Endothelial cell of umbilical vein (primary cell): ENCODE measurements at regions not wholly inside any gene's neighbourhood (a gene's known extent, or its start where the extent isn't known, plus 50 kb on each side); places are given as distances from the start of the nearest gene placed in this dataset.

Experiments used
- BruUV-seq: library from RNA; stranded (reverse); fragments of 400-500 nt; replicated peaks from 2 replicates; lab custom pipeline; 2021; lab: Mats Ljungman, UMichigan
- CTCF ChIA-PET: fragments of 300-600, 350-600 bp; sonication (Branson Sonifier 250); formaldehyde crosslinking; loops from one replicate; lab custom pipeline; 2021; ENCODE audit warnings: antibody characterized with exemption, inconsistent platforms; lab: Charles Lee
- POLR2A ChIA-PET: fragments of 300-600, 350-600 bp; sonication (Branson Sonifier 250); formaldehyde crosslinking; loops from one replicate; lab custom pipeline; 2021; ENCODE audit warnings: antibody characterized with exemption, inconsistent platforms; lab: Charles Lee
- DNase-seq: peaks from one replicate; pipeline ENCODE4 v3.0.0-alpha.2; 2011; ENCODE audit warnings: low read depth, low spot score
- FAIRE-seq: peaks from 2 replicates; lab custom pipeline; 2011; peaks lifted over from hg19 to GRCh38; lab: Jason Lieb, UNC
- H2AFZ ChIP-seq: 2 replicates; pipeline ENCODE4 v1.6.0; 2012; ENCODE audit warnings: low read depth, low read length, control low read depth, inconsistent platforms
- H3K27ac ChIP-seq: 2 replicates; pipeline ENCODE4 v1.5.1; 2011; ENCODE audit warnings: low read depth, mild to moderate bottlenecking, control low read depth, low read length, moderate library complexity; ENCODE audit not compliant: insufficient read depth
- H3K27me3 ChIP-seq, 2 experiments: 2 replicates each; pipeline versions ENCODE4 v1.6.0 to v1.6.1; 2011; ENCODE audit warnings: low read length in 2 of 2, mixed read lengths in 1 of 2; ENCODE audit not compliant: control insufficient read depth in 2 of 2, insufficient read depth in 2 of 2
- H3K36me3 ChIP-seq, 2 experiments: 2 replicates in 1 of 2; 3 replicates in 1 of 2; pipeline ENCODE4 v1.5.1; 2011; ENCODE audit warnings: low read length in 2 of 2, mild to moderate bottlenecking in 1 of 2, moderate library complexity in 1 of 2; ENCODE audit not compliant: control insufficient read depth in 2 of 2, insufficient read depth in 2 of 2; ENCODE audit errors: extremely low read depth in 1 of 2
- H3K4me1 ChIP-seq: 3 replicates; pipeline ENCODE4 v1.5.1; 2011; ENCODE audit warnings: mild to moderate bottlenecking, low read length; ENCODE audit not compliant: control insufficient read depth, insufficient read depth; ENCODE audit errors: extremely low read depth
- H3K4me2 ChIP-seq: 2 replicates; pipeline ENCODE4 v1.6.1; 2011; ENCODE audit warnings: low read length, control low read depth, mixed read lengths; ENCODE audit not compliant: insufficient read depth
- H3K4me3 ChIP-seq, 3 experiments: fragments of 200-600 bp in 1 of 3; sonication (generic), shearing (Covaris generic) in 1 of 3; replicated peaks in 1 of 3; 2 replicates each; pipeline ENCODE4 v1.5.1; 2011 to 2016; ENCODE audit warnings: control low read depth in 3 of 3, low read length in 3 of 3, mild to moderate bottlenecking in 2 of 3, inconsistent platforms in 1 of 3, low read depth in 1 of 3, moderate library complexity in 1 of 3; ENCODE audit not compliant: insufficient read depth in 1 of 3
- H3K79me2 ChIP-seq: 2 replicates; pipeline ENCODE4 v1.6.0; 2012; ENCODE audit warnings: low read length, inconsistent platforms; ENCODE audit not compliant: control insufficient read depth, insufficient read depth
- H3K9ac ChIP-seq: replicated peaks from 2 replicates; pipeline ENCODE3; 2011; ENCODE audit warnings: low read length, control low read depth; ENCODE audit not compliant: insufficient read depth; ENCODE audit errors: extremely low read depth
- H3K9me1 ChIP-seq: replicated peaks from 3 replicates; pipeline ENCODE4 v1.6.0; 2011; ENCODE audit warnings: mild to moderate bottlenecking, low read length; ENCODE audit not compliant: control insufficient read depth, insufficient read depth; ENCODE audit errors: extremely low read depth
- H3K9me3 ChIP-seq: replicated peaks from 2 replicates; pipeline ENCODE4 v1.5.1; 2012; ENCODE audit warnings: low read length, inconsistent platforms; ENCODE audit not compliant: control insufficient read depth, insufficient read depth
- H4K20me1 ChIP-seq: replicated peaks from 2 replicates; pipeline ENCODE3; 2011; ENCODE audit warnings: mild to moderate bottlenecking, low read length; ENCODE audit not compliant: control insufficient read depth, insufficient read depth; ENCODE audit errors: extremely low read depth
- CTCF ChIP-seq, 2 donors: IDR thresholded peaks; 1 replicate in 1 of 2; 2 replicates in 1 of 2; pipeline ENCODE4 v1.5.1; 2011; ENCODE audit warnings: low read length in 2 of 2, mild to moderate bottlenecking in 2 of 2, moderate library complexity in 2 of 2, control low read depth in 1 of 2, inconsistent platforms in 1 of 2, low read depth in 1 of 2; ENCODE audit not compliant: insufficient read depth in 1 of 2; ENCODE audit errors: extremely low read depth in 1 of 2
- EZH2 ChIP-seq: IDR thresholded peaks from 2 replicates; pipeline ENCODE4 v1.6.1; 2012; ENCODE audit warnings: borderline replicate concordance, low read depth, mild to moderate bottlenecking, moderate library complexity, low read length, inconsistent platforms; ENCODE audit not compliant: severe bottlenecking
- FOS ChIP-seq: IDR thresholded peaks from 2 replicates; pipeline ENCODE4 v1.6.1; 2011; ENCODE audit warnings: mild to moderate bottlenecking, low read length, moderate library complexity, borderline replicate concordance; ENCODE audit not compliant: insufficient read depth
- GATA2 ChIP-seq: IDR thresholded peaks from 2 replicates; pipeline ENCODE4 v1.7.0; 2011; ENCODE audit warnings: low read depth, mild to moderate bottlenecking, moderate library complexity, mixed read lengths, low read length; ENCODE audit not compliant: insufficient read length, insufficient read depth
- JUN ChIP-seq: IDR thresholded peaks from 2 replicates; pipeline ENCODE4 v1.6.1; 2011; ENCODE audit warnings: borderline replicate concordance, low read depth; ENCODE audit not compliant: insufficient read length, insufficient read depth
- MAX ChIP-seq: IDR thresholded peaks from 2 replicates; pipeline ENCODE4 v1.6.1; 2011; ENCODE audit not compliant: insufficient read depth, insufficient read length
- MYC ChIP-seq: IDR thresholded peaks from one replicate; pipeline ENCODE4 v1.6.1; 2011; ENCODE audit warnings: mild to moderate bottlenecking, low read depth, low read length
- POLR2A ChIP-seq: IDR thresholded peaks from 2 replicates; pipeline ENCODE4 v1.6.1; 2012; ENCODE audit warnings: low read depth, mild to moderate bottlenecking, control low read depth, low read length
- POLR2AphosphoS5 ChIP-seq: IDR thresholded peaks from 2 replicates; pipeline ENCODE4 v1.6.1; 2012; ENCODE audit warnings: low read depth, mild to moderate bottlenecking, control low read depth, low read length, moderate library complexity; ENCODE audit not compliant: insufficient read depth
- dilution Hi-C: fragments of 300-500 bp; cut with MboI; formaldehyde crosslinking; loops from one replicate; pipeline ENCODE4 v1.15.0; 2019; ENCODE audit warnings: low sequenced_read_pairs; ENCODE audit not compliant: extremely low pct_ligation_motif_present
- intact Hi-C: fragments of 100-400 bp; cut with micrococcal nuclease; formaldehyde crosslinking; loops from one replicate; pipeline ENCODE4 v1.10.0; 2022

GRCh38 chr4:152039691-152040090, 278.9 kb upstream of the GATB start:
- no peaks in the 10 kb centered on the region for H4K20me1 ChIP-seq
- H2AFZ ChIP-seq, result no peak overlapping the region
- H3K4me1 ChIP-seq, result no peaks in the 10 kb centered on the region
- no peaks in the 10 kb centered on the region for H3K79me2 ChIP-seq
- no peak overlapping the region for H3K27ac ChIP-seq
- no peaks in the 10 kb centered on the region for H3K9me3 ChIP-seq
- no peak for TF ChIP-seq CTCF (IDR thresholded peaks at IDR 0.05; ENCODE audit: extremely low read depth in 1 of 2, insufficient read depth in 1 of 2, low read depth in 1 of 2, low read length in 2 of 2)
- TF ChIP-seq EZH2, result no peak
- no peak for TF ChIP-seq FOS
- TF ChIP-seq MYC, result no peak
- no peak for TF ChIP-seq POLR2A
- TF ChIP-seq MAX, result no peak
- no peak for TF ChIP-seq JUN
- TF ChIP-seq GATA2, result no peak
- no peak for TF ChIP-seq POLR2AphosphoS5
- no TSS peak for BruUV-seq
- H3K27me3 ChIP-seq, result peaks cover 0 to 5% of the 10 kb centered on the region in 2 experiments
- CTCF ChIA-PET, result no interaction called here
- no peak overlapping the region for H3K4me3 ChIP-seq
- H3K9ac ChIP-seq, result no peak overlapping the region
- H3K36me3 ChIP-seq, result no peaks in the 10 kb centered on the region
- dilution Hi-C loops, result no loop called here
- intact Hi-C loops, result no loop called here
- no peaks in the 10 kb centered on the region for H3K9me1 ChIP-seq
- no peak for DNase-seq
- no peak for FAIRE-seq
- POLR2A ChIA-PET, result no interaction called here
- no peak overlapping the region for H3K4me2 ChIP-seq
